ENCODE measurements at regions not wholly inside any gene's neighbourhood (a gene's known extent, or its start where the extent isn't known, plus 50 kb on each side); places are given as distances from the start of the nearest gene placed in this dataset.

DNA sequence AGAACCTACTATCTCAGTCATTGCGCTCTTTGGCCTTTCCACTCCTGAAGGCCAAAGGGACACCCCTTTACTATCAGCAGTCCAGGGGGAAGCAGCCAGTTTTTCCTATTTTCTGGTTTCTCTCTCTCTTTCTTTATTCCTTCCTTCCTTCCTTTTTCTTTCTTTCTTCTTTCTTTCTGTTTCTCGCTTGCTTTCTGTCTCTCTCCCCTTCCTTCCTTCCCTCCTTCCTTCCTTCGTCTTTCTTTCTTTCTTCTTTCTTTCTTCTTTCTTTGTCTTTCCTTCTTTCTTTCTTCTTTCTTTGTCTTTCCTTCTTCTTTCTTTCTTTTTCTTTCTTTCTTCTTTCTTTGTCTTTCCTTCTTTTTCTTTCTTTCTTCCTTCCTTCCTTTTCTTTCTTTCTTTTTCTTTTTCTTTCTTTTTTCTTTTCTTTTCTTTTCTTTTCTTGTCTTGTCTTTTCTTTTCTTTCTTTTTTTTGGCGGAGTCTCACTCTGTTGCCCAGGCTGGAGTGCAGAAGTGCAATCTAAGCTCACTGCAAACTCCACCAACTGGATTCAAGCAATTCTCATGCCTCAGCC, 64.9 kb upstream of the OTX2 start:
- TF ChIP-seq ZNF484 (CRISPR knock-in tag; IDR thresholded peaks at IDR 0.05; ENCODE audit: borderline replicate concordance, low read depth): no peak
- TF ChIP-seq ZNF468 (CRISPR knock-in tag; IDR thresholded peaks at IDR 0.05): no peak
- no peak for TF ChIP-seq ZNF891 (CRISPR knock-in tag; IDR thresholded peaks at IDR 0.05)
- TF ChIP-seq ZNF530 (CRISPR knock-in tag; IDR thresholded peaks at IDR 0.05; ENCODE audit: low read depth): no peak
- TF ChIP-seq SRSF9 (IDR thresholded peaks at IDR 0.05; ENCODE audit: borderline replicate concordance, insufficient read depth, low read depth, low read length, poor library complexity, severe bottlenecking): no peak

All from HepG2 (cell line).